ENCODE measurements at regions not wholly inside any gene's neighbourhood (a gene's known extent, or its start where the extent isn't known, plus 50 kb on each side); places are given as distances from the start of the nearest gene placed in this dataset.

GRCh38 chr10:130915065-130915464, 396.5 kb downstream of the TCERG1L start:
- H3K4me3 Mint-ChIP-seq = no peak overlapping the region
- no peaks in the 10 kb centered on the region for H3K36me3 Mint-ChIP-seq (ENCODE audit: low read depth)
- H3K9me3 Mint-ChIP-seq = peaks cover 6% of the 10 kb centered on the region
- no peak overlapping the region for H3K27ac Mint-ChIP-seq
- ATAC-seq (no peak), DNase-seq (no peak)
- H3K27me3 Mint-ChIP-seq = no peaks in the 10 kb centered on the region
- H3K4me1 Mint-ChIP-seq = no peaks in the 10 kb centered on the region

GRCh38 chr10:130921461-130921860, 390.1 kb downstream of the TCERG1L start:
- Mint-ChIP-seq H3K4me3 (no peak overlapping the region), H3K27me3 (peaks cover 2% of the 10 kb centered on the region), H3K4me1 (no peaks in the 10 kb centered on the region), H3K9me3 (no peaks in the 10 kb centered on the region), H3K27ac (no peak overlapping the region), H3K36me3 (ENCODE audit: low read depth) (no peaks in the 10 kb centered on the region)
- ATAC-seq = no peak
- no peak for DNase-seq

- Mint-ChIP-seq H3K4me3 (no peak overlapping the region), H3K9me3 (no peaks in the 10 kb centered on the region), H3K4me1 (no peaks in the 10 kb centered on the region), H3K36me3 (ENCODE audit: low read depth) (no peaks in the 10 kb centered on the region), H3K27me3 (peaks cover 2% of the 10 kb centered on the region), H3K27ac (no peak overlapping the region)
- ATAC-seq = no peak
- no peak for DNase-seq
These were observed 389.5 kb downstream of the TCERG1L start for GRCh38 chr10:130921911-130922440.

GRCh38 chr10:130923596-130923995, 387.9 kb downstream of the TCERG1L start:
- ATAC-seq = no peak
- no peak for DNase-seq
- Mint-ChIP-seq H3K27me3 (peaks cover 2% of the 10 kb centered on the region), H3K27ac (no peak overlapping the region), H3K9me3 (no peaks in the 10 kb centered on the region), H3K4me3 (no peak overlapping the region), H3K4me1 (no peaks in the 10 kb centered on the region), H3K36me3 (ENCODE audit: low read depth) (no peaks in the 10 kb centered on the region)

- DNase-seq (no peak), ATAC-seq (no peak)
- Mint-ChIP-seq H3K9me3 (no peaks in the 10 kb centered on the region), H3K36me3 (ENCODE audit: low read depth) (no peaks in the 10 kb centered on the region), H3K27me3 (peaks cover 2% of the 10 kb centered on the region), H3K4me1 (no peaks in the 10 kb centered on the region), H3K27ac (no peak overlapping the region), H3K4me3 (no peak overlapping the region)
These were observed 387.2 kb downstream of the TCERG1L start for GRCh38 chr10:130924138-130924819.

- no peak for ATAC-seq
- H3K4me3 Mint-ChIP-seq = no peak overlapping the region
- no peaks in the 10 kb centered on the region for H3K9me3 Mint-ChIP-seq
- H3K4me1 Mint-ChIP-seq = no peaks in the 10 kb centered on the region
- no peaks in the 10 kb centered on the region for H3K36me3 Mint-ChIP-seq (ENCODE audit: low read depth)
- no peak for DNase-seq
- H3K27me3 Mint-ChIP-seq = peaks cover 2% of the 10 kb centered on the region
- no peak overlapping the region for H3K27ac Mint-ChIP-seq
These were observed 385.1 kb downstream of the TCERG1L start for GRCh38 chr10:130926442-130926841.

GRCh38 chr10:130927157-130927556, 384.4 kb downstream of the TCERG1L start:
- no peak for ATAC-seq
- Mint-ChIP-seq H3K9me3 (no peaks in the 10 kb centered on the region), H3K4me1 (no peaks in the 10 kb centered on the region), H3K4me3 (no peak overlapping the region), H3K27ac (no peak overlapping the region), H3K36me3 (ENCODE audit: low read depth) (no peaks in the 10 kb centered on the region), H3K27me3 (peaks cover 2% of the 10 kb centered on the region)
- no peak for DNase-seq

GRCh38 chr10:130928306-130928705, 383.2 kb downstream of the TCERG1L start:
- Mint-ChIP-seq H3K4me3 (no peak overlapping the region), H3K36me3 (ENCODE audit: low read depth) (no peaks in the 10 kb centered on the region)

GRCh38 chr10:130929422-130930325, 381.8 kb downstream of the TCERG1L start:
- no peaks in the 10 kb centered on the region for H3K9me3 Mint-ChIP-seq
- H3K4me3 Mint-ChIP-seq = no peak overlapping the region
- no peaks in the 10 kb centered on the region for H3K36me3 Mint-ChIP-seq (ENCODE audit: low read depth)
- no peaks in the 10 kb centered on the region for H3K4me1 Mint-ChIP-seq
- ATAC-seq = peak; percentile 35
- H3K27ac Mint-ChIP-seq = no peak overlapping the region
- no peak for DNase-seq
- peaks cover 2% of the 10 kb centered on the region for H3K27me3 Mint-ChIP-seq

More at GRCh38 chr10:130928306-130928705, 383.2 kb downstream of the TCERG1L start:
- H3K27ac Mint-ChIP-seq = no peak overlapping the region
- H3K9me3 Mint-ChIP-seq = no peaks in the 10 kb centered on the region
- H3K4me1 Mint-ChIP-seq = no peaks in the 10 kb centered on the region
- DNase-seq (no peak), ATAC-seq (no peak)
- H3K27me3 Mint-ChIP-seq = no peaks in the 10 kb centered on the region

GRCh38 chr10:130930821-130931220, 380.7 kb downstream of the TCERG1L start:
- no peak for ATAC-seq
- Mint-ChIP-seq H3K27ac (no peak overlapping the region), H3K4me1 (no peaks in the 10 kb centered on the region), H3K27me3 (peaks cover 2% of the 10 kb centered on the region), H3K36me3 (ENCODE audit: low read depth) (no peaks in the 10 kb centered on the region), H3K4me3 (no peak overlapping the region), H3K9me3 (no peaks in the 10 kb centered on the region)
- DNase-seq = no peak

- Mint-ChIP-seq H3K27me3 (peaks cover 2% of the 10 kb centered on the region), H3K36me3 (ENCODE audit: low read depth) (no peaks in the 10 kb centered on the region), H3K4me3 (no peak overlapping the region), H3K4me1 (no peaks in the 10 kb centered on the region), H3K9me3 (no peaks in the 10 kb centered on the region), H3K27ac (no peak overlapping the region)
- no peak for ATAC-seq
- no peak for DNase-seq
These were observed 380.3 kb downstream of the TCERG1L start for GRCh38 chr10:130931256-130931655.

GRCh38 chr10:130932326-130933007, 379.1 kb downstream of the TCERG1L start:
- H3K4me1 Mint-ChIP-seq = no peaks in the 10 kb centered on the region
- no peak overlapping the region for H3K4me3 Mint-ChIP-seq
- H3K27ac Mint-ChIP-seq = no peak overlapping the region
- H3K36me3 Mint-ChIP-seq (ENCODE audit: low read depth) = no peaks in the 10 kb centered on the region
- DNase-seq (no peak), ATAC-seq (no peak)
- no peaks in the 10 kb centered on the region for H3K9me3 Mint-ChIP-seq
- peaks cover 2% of the 10 kb centered on the region for H3K27me3 Mint-ChIP-seq

GRCh38 chr10:130933008-130933390, 378.5 kb downstream of the TCERG1L start:
- DNase-seq (no peak), ATAC-seq (no peak)
- Mint-ChIP-seq H3K27me3 (peaks cover 2% of the 10 kb centered on the region), H3K4me1 (no peaks in the 10 kb centered on the region), H3K36me3 (ENCODE audit: low read depth) (no peaks in the 10 kb centered on the region), H3K27ac (no peak overlapping the region), H3K9me3 (no peaks in the 10 kb centered on the region), H3K4me3 (no peak overlapping the region)

- DNase-seq = no peak
- no peaks in the 10 kb centered on the region for H3K4me1 Mint-ChIP-seq
- no peak overlapping the region for H3K27ac Mint-ChIP-seq
- no peaks in the 10 kb centered on the region for H3K9me3 Mint-ChIP-seq
- H3K27me3 Mint-ChIP-seq = peaks cover 5% of the 10 kb centered on the region
- no peak for ATAC-seq
- H3K36me3 Mint-ChIP-seq (ENCODE audit: low read depth) = no peaks in the 10 kb centered on the region
- no peak overlapping the region for H3K4me3 Mint-ChIP-seq
These were observed 377.0 kb downstream of the TCERG1L start for GRCh38 chr10:130934293-130935127.
